Sciatic nerve (tissue), 2 donors: ENCODE measurements at regions not wholly inside any gene's neighbourhood (a gene's known extent, or its start where the extent isn't known, plus 50 kb on each side); places are given as distances from the start of the nearest gene placed in this dataset.
"Not testable (repeated sequence)": the region's sequence is repeated elsewhere in the genome, so short reads cannot be mapped to it uniquely, and the experiment has no call there.

ENCODE experiments used
- ATAC-seq: fragments of 200-7000 bp; cut with Tn5 transposase; one replicate; pipeline ENCODE4 v1.9.1; 2020; ENCODE audit warnings: mild to moderate bottlenecking, moderate library complexity
- DNase-seq: peaks from one replicate; pipeline ENCODE4 v3.0.0-alpha.2; 2020; ENCODE audit warnings: low spot score
- intact Hi-C: fragments of 100-400 bp; cut with DNase I; formaldehyde crosslinking; loops from one replicate; pipeline ENCODE4 v1.14.2; 2022
- donor health status: DM: no; HTN: no; CAD: no.
- donor health status: DM: no; HTN: no; CAD: no.

- intact Hi-C loops = no loop called here
- DNase-seq (no peak), ATAC-seq (no peak)
Observed at GRCh38 chrX:82528525-82528924, 979.6 kb upstream of the POU3F4 start.

- no peak for ATAC-seq
Observed at GRCh38 chrX:82534086-82534597, 973.9 kb upstream of the POU3F4 start.

GRCh38 chrX:82537205-82537604 lies 970.9 kb upstream of the POU3F4 start:
- intact Hi-C loops, DNase-seq, ATAC-seq: not testable (repeated sequence)

More at GRCh38 chrX:82534086-82534597, 973.9 kb upstream of the POU3F4 start:
- intact Hi-C loops = no loop called here
- DNase-seq = no peak

GRCh38 chrX:82541822-82542221 lies 966.3 kb upstream of the POU3F4 start:
- ATAC-seq = no peak
- intact Hi-C loops = no loop called here
- no peak for DNase-seq

GRCh38 chrX:82552201-82552600 lies 955.9 kb upstream of the POU3F4 start:
- DNase-seq, intact Hi-C loops, ATAC-seq: not testable (repeated sequence)

- no peak for DNase-seq
- ATAC-seq = no peak
- intact Hi-C loops = no loop called here
Observed at GRCh38 chrX:82556588-82556987, 951.5 kb upstream of the POU3F4 start.

- DNase-seq = no peak
- intact Hi-C loops = no loop called here
- no peak for ATAC-seq
Observed at GRCh38 chrX:82585868-82586267, 922.2 kb upstream of the POU3F4 start.

GRCh38 chrX:82589410-82589809 lies 918.7 kb upstream of the POU3F4 start:
- intact Hi-C loops = no loop called here
- ATAC-seq = no peak
- DNase-seq = no peak

GRCh38 chrX:82591421-82591820 lies 916.7 kb upstream of the POU3F4 start:
- intact Hi-C loops = no loop called here
- no peak for ATAC-seq
- DNase-seq = no peak

- no peak for ATAC-seq
- intact Hi-C loops = no loop called here
- no peak for DNase-seq
Observed at GRCh38 chrX:82626978-82627377, 881.1 kb upstream of the POU3F4 start.

GRCh38 chrX:82627568-82627967 lies 880.5 kb upstream of the POU3F4 start:
- intact Hi-C loops = no loop called here
- no peak for ATAC-seq
- no peak for DNase-seq

GRCh38 chrX:82648062-82648461 lies 860.0 kb upstream of the POU3F4 start:
- DNase-seq = no peak
- intact Hi-C loops = no loop called here
- no peak for ATAC-seq

GRCh38 chrX:82649645-82650044 lies 858.4 kb upstream of the POU3F4 start:
- intact Hi-C loops = no loop called here
- no peak for DNase-seq
- no peak for ATAC-seq

GRCh38 chrX:82658492-82658891 lies 849.6 kb upstream of the POU3F4 start:
- intact Hi-C loops = no loop called here
- DNase-seq (no peak), ATAC-seq (no peak)

GRCh38 chrX:82666355-82666754 lies 841.7 kb upstream of the POU3F4 start:
- intact Hi-C loops = no loop called here
- ATAC-seq = no peak
- no peak for DNase-seq

GRCh38 chrX:82675104-82675503 lies 833.0 kb upstream of the POU3F4 start:
- ATAC-seq (no peak), DNase-seq (no peak)
- intact Hi-C loops = no loop called here

- DNase-seq = no peak
- ATAC-seq = no peak
- intact Hi-C loops = no loop called here
Observed at GRCh38 chrX:82676386-82676785, 831.7 kb upstream of the POU3F4 start.

- intact Hi-C loops = no loop called here
- no peak for ATAC-seq
- DNase-seq = no peak
Observed at GRCh38 chrX:82677286-82677685, 830.8 kb upstream of the POU3F4 start.

- intact Hi-C loops = no loop called here
- peak; percentile 67 for ATAC-seq
- no peak for DNase-seq
Observed at GRCh38 chrX:82692991-82693390, 815.1 kb upstream of the POU3F4 start.

GRCh38 chrX:82695066-82695465 lies 813.0 kb upstream of the POU3F4 start:
- ATAC-seq (no peak), DNase-seq (no peak)
- intact Hi-C loops = no loop called here

GRCh38 chrX:82703551-82703950 lies 804.5 kb upstream of the POU3F4 start:
- intact Hi-C loops = no loop called here
- ATAC-seq = no peak
- DNase-seq = no peak

GRCh38 chrX:82711457-82711856 lies 796.6 kb upstream of the POU3F4 start:
- no peak for DNase-seq
- ATAC-seq = no peak
- intact Hi-C loops = no loop called here
